ENCODE measurements at regions not wholly inside any gene's neighbourhood (a gene's known extent, or its start where the extent isn't known, plus 50 kb on each side); places are given as distances from the start of the nearest gene placed in this dataset.

GRCh38 chr21:24046829-24047443 is 1560.3 kb downstream of the MRPL39 start:
- no peak for DNase-seq

GRCh38 chr21:24045775-24046215 is 1561.5 kb downstream of the MRPL39 start:
- DNase-seq = peak; percentile 28 to 35

DNA sequence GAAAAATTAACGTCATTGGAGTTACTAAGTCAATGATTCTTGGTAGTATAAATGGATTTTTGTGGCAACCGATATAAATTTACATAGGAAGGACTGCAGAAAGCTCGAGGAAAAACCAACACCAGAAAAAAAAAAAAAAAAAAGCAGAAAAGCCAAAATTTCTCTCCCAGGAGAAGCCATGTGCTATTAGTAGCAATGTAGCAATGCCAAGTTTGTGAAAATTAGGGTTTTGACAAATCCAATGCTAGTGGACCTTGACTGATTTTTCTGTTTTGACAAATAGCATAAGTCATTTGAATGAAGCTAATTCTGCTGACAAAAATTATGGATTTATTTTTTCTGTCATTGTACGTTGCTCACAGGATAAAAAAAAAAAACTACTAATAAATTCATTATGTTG is 1561.9 kb downstream of the MRPL39 start:
- DNase-seq = no peak

DNA sequence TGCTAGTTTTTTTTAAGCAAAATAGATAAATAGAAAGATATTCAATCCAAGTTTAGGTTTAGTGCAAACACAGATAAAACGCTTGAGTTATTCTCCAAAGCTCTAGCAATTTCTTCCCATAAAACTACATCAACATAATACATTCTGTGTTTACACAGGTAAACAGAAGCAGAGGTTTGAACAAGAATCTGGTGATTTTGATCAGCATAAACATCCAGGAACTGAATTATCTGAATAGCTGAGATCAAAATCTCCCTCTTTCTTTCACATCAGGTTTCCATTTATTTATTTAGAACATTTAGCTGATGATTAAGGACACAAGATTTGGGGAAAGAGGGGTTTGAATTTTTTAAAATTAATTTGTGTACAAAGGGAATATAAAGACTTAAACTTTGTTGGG is 1564.6 kb downstream of the MRPL39 start:
- no peak for DNase-seq

GRCh38 chr21:24032709-24033232 is 1574.5 kb downstream of the MRPL39 start:
- no peak for DNase-seq

DNA sequence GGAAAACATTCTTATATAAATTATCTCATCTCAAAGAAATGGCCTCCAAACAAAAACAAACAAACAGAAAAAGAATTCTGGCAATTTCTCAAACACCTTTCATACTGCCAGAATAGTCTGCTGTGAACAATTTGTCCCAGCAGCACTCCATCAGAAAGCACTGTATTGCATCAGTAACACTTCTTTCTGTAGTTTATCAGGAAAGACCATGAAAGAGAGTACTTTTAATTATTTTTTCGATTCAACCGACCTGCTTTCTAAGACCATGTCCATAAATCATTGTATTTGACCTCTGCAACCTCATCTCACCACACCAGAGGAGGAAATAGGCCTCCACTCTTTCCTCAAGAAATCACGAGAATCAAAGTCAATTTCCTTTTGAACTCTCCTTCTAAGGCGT is 1579.9 kb downstream of the MRPL39 start:
- DNase-seq = no peak

DNA sequence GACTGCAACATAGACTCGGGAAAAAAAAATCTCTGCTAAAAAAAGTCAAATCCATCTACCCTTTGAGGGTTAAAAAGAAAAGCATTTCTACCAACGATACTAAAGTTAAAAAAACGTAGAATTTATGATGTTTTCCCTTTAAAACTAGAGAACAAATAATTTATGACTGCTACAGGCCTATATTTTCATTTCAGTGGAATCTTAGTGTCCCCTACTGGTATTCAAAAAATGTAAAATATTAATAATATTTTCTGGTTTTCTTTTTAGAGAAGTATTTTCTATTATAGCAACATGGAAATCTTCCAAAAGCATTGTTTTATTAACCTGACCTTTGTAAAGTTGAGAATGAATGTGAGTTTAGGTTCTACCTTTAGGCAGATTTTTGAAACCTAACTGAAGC is 1582.2 kb downstream of the MRPL39 start:
- no peak for DNase-seq

- DNase-seq = no peak
These were observed 1583.3 kb downstream of the MRPL39 start for GRCh38 chr21:24023936-24024335.

- DNase-seq = no peak
These were observed 1583.9 kb downstream of the MRPL39 start for GRCh38 chr21:24023402-24023801.

DNA sequence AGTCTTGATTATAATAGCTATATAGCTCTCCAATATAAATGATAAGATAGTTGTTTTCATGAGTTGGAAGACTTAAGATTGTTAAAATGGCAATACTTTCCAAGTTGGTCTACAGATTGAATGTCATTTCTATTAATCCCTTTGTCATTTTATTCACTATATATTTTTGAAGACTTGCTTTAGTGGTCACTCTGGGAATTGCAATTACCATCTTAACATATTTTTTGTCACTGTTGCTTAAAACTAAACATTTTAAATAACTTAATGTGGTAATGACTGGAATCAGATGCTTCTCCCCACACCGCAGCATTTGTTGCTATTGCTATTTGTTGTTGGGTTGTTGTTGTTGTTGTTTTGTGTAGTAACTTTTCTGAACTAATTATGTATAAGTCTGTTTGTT is 1592.9 kb downstream of the MRPL39 start:
- DNase-seq = no peak

DNA sequence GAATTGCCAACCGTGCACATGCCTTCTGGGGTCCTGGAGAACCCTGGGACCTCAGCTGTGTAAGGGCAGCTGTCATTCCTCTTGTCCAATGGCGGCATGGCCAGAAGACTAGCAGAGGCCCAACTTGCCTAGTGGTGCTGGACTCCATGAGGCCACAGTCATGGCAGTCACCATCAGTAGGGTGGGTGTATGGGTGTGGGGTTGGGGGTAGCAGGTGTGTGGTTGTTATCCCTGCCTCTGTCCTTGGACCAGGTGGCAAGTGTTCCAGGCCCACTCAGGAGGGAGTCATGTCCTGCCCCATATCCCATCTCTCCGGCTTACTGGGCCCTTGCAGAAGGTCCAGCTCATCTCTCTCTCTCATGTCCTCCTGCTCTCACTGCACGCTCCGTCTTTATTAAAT is 1596.2 kb downstream of the MRPL39 start:
- no peak for DNase-seq

DNA sequence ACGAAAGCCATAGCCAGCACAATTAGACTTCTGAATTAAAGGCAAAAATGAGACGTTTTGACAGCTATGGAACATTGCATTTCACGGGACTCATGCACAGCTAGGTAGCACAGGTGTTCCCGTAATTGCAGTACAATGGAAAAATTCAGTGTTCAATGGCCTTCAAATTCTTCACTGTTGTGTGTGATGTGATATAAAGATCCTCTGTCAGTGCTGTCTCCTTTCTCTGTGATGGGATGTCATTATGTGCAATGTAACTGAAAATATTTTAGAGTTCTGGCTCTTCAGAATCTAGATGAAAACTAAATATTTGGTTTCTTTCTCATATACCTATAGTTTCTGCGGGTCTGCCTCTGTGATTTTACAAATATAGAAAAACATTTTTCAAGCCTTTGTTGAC is 1599.7 kb downstream of the MRPL39 start:
- DNase-seq = no peak

- no peak for DNase-seq
These were observed 1620.3 kb downstream of the MRPL39 start for GRCh38 chr21:23986987-23987386.

DNA sequence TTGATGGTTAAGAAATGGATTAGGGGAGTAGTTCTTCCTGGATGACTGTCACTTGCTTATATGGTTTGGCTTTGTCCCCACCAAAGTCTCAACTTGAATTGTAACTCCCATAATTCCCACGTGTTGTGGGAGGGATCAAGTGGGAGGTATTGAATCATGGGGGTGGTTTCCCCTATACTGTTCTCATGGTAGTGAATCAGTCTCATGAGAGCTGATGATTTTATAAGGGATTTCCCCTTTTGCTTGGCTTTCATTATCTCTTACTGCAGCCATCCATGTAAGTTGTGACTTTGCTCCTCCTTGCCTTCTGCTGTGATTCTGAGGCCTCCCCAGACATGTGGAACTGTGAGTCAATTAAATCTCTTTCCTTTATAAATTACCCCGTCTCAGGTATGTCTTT is 1621.1 kb downstream of the MRPL39 start:
- no peak for DNase-seq

DNA sequence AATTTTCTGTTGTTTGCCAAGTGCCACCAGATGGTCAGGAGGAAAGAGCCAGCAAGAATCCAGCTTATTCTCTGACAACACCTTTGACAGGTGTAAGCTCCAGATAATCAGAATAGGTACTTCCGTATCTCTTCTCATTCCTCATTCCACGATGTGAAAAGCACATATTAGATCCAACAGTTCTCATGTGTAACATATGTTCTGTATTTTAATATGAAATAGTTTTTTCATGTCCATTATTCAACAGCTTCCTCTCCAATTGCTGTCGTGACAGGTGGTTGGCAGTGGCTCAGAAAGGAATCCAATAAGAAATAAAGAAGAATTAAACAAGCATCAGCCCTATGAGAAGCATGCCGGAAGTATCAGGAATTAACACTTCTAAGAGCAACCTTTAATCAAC is 1624.7 kb downstream of the MRPL39 start:
- no peak for DNase-seq

- DNase-seq = no peak
These were observed 1629.3 kb downstream of the MRPL39 start for GRCh38 chr21:23977971-23978370.

GRCh38 chr21:23968722-23969647 is 1638.3 kb downstream of the MRPL39 start:
- DNase-seq = peak; percentile 73 to 81

DNA sequence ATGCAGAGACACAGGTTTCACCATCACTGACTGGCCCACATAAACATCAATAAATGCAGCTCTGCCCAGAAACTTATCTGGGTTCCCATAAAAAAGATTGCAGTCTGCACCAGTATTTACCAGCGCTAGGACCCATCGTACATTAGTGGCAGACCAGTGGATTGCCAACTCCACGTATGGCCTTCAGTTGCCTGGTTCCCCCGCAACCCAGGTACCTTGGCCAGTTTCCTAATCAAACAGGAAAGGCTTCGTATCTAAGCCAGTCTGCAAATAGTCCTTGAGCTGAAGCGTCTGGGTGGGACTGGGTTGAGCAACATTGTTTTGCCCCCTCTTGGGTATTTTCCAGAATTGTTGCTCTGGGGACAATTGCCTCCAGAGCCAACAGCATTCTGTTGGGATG is 1639.3 kb downstream of the MRPL39 start:
- DNase-seq = no peak

DNA sequence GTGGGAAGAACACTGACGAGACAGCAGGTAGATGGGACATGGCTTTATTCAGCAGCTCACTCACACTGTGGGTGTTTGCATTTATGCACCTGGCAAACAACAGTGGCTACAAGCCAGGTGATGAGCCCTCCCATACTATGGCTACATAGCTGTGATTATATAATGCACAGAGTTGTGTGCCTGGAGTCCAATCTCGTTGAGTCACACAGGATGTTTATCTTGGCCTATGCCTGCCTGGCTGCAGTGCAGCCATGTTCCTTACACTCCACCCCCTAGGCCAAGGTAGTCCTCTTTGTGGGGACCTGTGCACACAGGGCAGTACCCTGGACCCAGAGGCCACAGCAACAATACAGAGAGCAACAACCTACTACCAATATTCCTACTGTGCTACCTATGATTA is 1643.8 kb downstream of the MRPL39 start:
- no peak for DNase-seq

GRCh38 chr21:23960769-23961168 is 1646.5 kb downstream of the MRPL39 start:
- no peak for DNase-seq

- DNase-seq = no peak
These were observed 1652.0 kb downstream of the MRPL39 start for GRCh38 chr21:23955135-23955843.

DNA sequence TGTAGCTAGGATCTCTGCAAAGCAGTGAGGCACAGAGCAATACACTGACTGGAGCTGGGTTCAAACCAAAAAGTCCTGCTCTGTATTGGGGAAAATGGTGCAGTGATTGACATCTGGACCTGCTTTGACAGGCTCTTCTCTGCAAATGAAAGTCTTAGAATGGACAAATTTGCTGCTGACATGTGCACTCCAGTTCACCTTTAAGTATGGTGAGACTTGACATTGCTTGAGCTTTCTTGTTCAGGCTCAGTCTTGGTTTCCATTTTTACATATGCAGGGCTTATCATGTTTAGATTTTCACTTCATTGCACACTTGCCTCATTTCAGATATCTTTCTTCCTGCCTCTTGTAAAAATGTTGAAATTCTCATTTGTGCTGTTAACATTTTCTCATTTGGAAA is 1655.0 kb downstream of the MRPL39 start:
- no peak for DNase-seq

GRCh38 chr21:23951251-23951650 is 1656.0 kb downstream of the MRPL39 start:
- DNase-seq = no peak

DNA sequence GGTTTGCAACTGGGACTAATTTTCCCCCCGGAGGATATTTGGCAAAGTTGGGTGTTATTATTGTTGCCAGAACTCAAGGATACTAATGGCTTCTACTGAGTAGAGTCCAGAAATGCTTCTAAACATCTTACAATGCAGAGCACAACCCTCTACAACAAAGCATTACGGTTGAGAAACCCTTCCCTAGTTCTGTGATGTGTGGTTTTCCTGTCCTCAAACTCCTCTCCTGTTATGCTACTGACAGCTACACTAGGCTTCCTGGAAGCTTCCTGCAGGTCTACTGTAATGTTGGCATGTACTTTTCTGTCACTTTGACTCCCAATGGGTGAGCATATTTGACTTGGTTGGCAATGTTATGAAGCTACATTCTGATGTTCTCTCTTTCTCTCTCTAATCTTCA is 1656.9 kb downstream of the MRPL39 start:
- no peak for DNase-seq

Measured in activated T-cell treated with anti-CD3 and anti-CD28 coated beads, Interleukin-2, amount 50 U/mL, for 48 hours (primary cell).